ENCODE measurements at regions not wholly inside any gene's neighbourhood (a gene's known extent, or its start where the extent isn't known, plus 50 kb on each side); places are given as distances from the start of the nearest gene placed in this dataset.

GRCh38 chr10:130997267-130998045, 314.1 kb downstream of the TCERG1L start:
- ChIA-PET CTCF (no interaction called here), POLR2A (no interaction called here)
- Mint-ChIP-seq H3K4me1 (ENCODE audit: insufficient read depth, unreplicated experiment) (no peaks in the 10 kb centered on the region), H3K9me3 (ENCODE audit: unreplicated experiment) (peaks cover 33% of the 10 kb centered on the region), H3K27me3 (ENCODE audit: insufficient read depth, unreplicated experiment) (no peaks in the 10 kb centered on the region), H3K27ac (ENCODE audit: low read depth, unreplicated experiment) (no peak overlapping the region), H3K36me3 (ENCODE audit: insufficient read depth, unreplicated experiment) (no peaks in the 10 kb centered on the region), H3K4me3 (ENCODE audit: unreplicated experiment) (no peak overlapping the region)
- intact Hi-C loops (cut with micrococcal nuclease) = no loop called here
- DNase-seq (ENCODE audit: unreplicated experiment) = no peak
- TF ChIP-seq CTCF (IDR thresholded peaks at IDR 0.05; ENCODE audit: unreplicated experiment) = no peak
- no TSS peak for BruUV-seq (replicated peaks)

- CTCF ChIA-PET = no interaction called here
- intact Hi-C loops (cut with micrococcal nuclease) = no loop called here
- no peaks in the 10 kb centered on the region for H3K36me3 Mint-ChIP-seq (ENCODE audit: insufficient read depth, unreplicated experiment)
- no peak overlapping the region for H3K27ac Mint-ChIP-seq (ENCODE audit: low read depth, unreplicated experiment)
- H3K27me3 Mint-ChIP-seq (ENCODE audit: insufficient read depth, unreplicated experiment) = no peaks in the 10 kb centered on the region
- peaks cover 28% of the 10 kb centered on the region for H3K9me3 Mint-ChIP-seq (ENCODE audit: unreplicated experiment)
- DNase-seq (ENCODE audit: unreplicated experiment) = no peak
- H3K4me1 Mint-ChIP-seq (ENCODE audit: insufficient read depth, unreplicated experiment) = no peaks in the 10 kb centered on the region
- no TSS peak for BruUV-seq (replicated peaks)
- no peak overlapping the region for H3K4me3 Mint-ChIP-seq (ENCODE audit: unreplicated experiment)
- no peak for TF ChIP-seq CTCF (IDR thresholded peaks at IDR 0.05; ENCODE audit: unreplicated experiment)
- POLR2A ChIA-PET = no interaction called here
Measured at GRCh38 chr10:130998046-130998435, 313.5 kb downstream of the TCERG1L start.

- ChIA-PET CTCF (interaction anchor here (0.6 kb wide), 1 partner anchor 39 kb away, joined by 3 read pairs; no protein-coding TSS in a partner anchor), POLR2A (no interaction called here)
Measured at GRCh38 chr10:130998642-130999041, 312.9 kb downstream of the TCERG1L start.

More at GRCh38 chr10:130998642-130999041, 312.9 kb downstream of the TCERG1L start:
- no TSS peak for BruUV-seq (replicated peaks)
- Mint-ChIP-seq H3K36me3 (ENCODE audit: insufficient read depth, unreplicated experiment) (no peaks in the 10 kb centered on the region), H3K4me1 (ENCODE audit: insufficient read depth, unreplicated experiment) (no peaks in the 10 kb centered on the region), H3K27me3 (ENCODE audit: insufficient read depth, unreplicated experiment) (no peaks in the 10 kb centered on the region), H3K27ac (ENCODE audit: low read depth, unreplicated experiment) (no peak overlapping the region), H3K4me3 (ENCODE audit: unreplicated experiment) (no peak overlapping the region), H3K9me3 (ENCODE audit: unreplicated experiment) (peaks cover 27% of the 10 kb centered on the region)
- intact Hi-C loops (cut with micrococcal nuclease) = no loop called here
- no peak for DNase-seq (ENCODE audit: unreplicated experiment)
- TF ChIP-seq CTCF (IDR thresholded peaks at IDR 0.05; ENCODE audit: unreplicated experiment) = no peak

All from MCF 10A (cell line).